ENCODE measurements at regions not wholly inside any gene's neighbourhood (a gene's known extent, or its start where the extent isn't known, plus 50 kb on each side); places are given as distances from the start of the nearest gene placed in this dataset.

GRCh38 chr22:48890693-48891554 lies 936.7 kb downstream of the BRD1 start:
- Mint-ChIP-seq H3K4me1 (no peaks in the 10 kb centered on the region), H3K36me3 (ENCODE audit: low read depth) (no peaks in the 10 kb centered on the region), H3K27ac (ENCODE audit: unreplicated experiment) (no peak overlapping the region), H3K9me3 (no peaks in the 10 kb centered on the region), H3K27me3 (ENCODE audit: low read depth) (no peaks in the 10 kb centered on the region), H3K4me3 (no peak overlapping the region)
- TF ChIP-seq CTCF (conservative IDR thresholded peaks at IDR 0.05) = no peak
- no peak for DNase-seq (ENCODE audit: low read depth, low spot score)

- Mint-ChIP-seq H3K4me1 (no peaks in the 10 kb centered on the region), H3K4me3 (no peak overlapping the region), H3K27ac (ENCODE audit: unreplicated experiment) (no peak overlapping the region), H3K9me3 (no peaks in the 10 kb centered on the region), H3K27me3 (ENCODE audit: low read depth) (no peaks in the 10 kb centered on the region), H3K36me3 (ENCODE audit: low read depth) (no peaks in the 10 kb centered on the region)
- DNase-seq (ENCODE audit: low read depth, low spot score) = no peak
- no peak for TF ChIP-seq CTCF (conservative IDR thresholded peaks at IDR 0.05)
These were observed 937.6 kb downstream of the BRD1 start for GRCh38 chr22:48889887-48890692.

- no peaks in the 10 kb centered on the region for H3K36me3 Mint-ChIP-seq (ENCODE audit: low read depth)
- no peaks in the 10 kb centered on the region for H3K9me3 Mint-ChIP-seq
- H3K27me3 Mint-ChIP-seq (ENCODE audit: low read depth) = no peaks in the 10 kb centered on the region
- H3K4me1 Mint-ChIP-seq = peaks cover 2% of the 10 kb centered on the region
- H3K27ac Mint-ChIP-seq (ENCODE audit: unreplicated experiment) = no peak overlapping the region
- DNase-seq (ENCODE audit: low read depth, low spot score) = no peak
- H3K4me3 Mint-ChIP-seq = no peak overlapping the region
- no peak for TF ChIP-seq CTCF (conservative IDR thresholded peaks at IDR 0.05)
These were observed 938.4 kb downstream of the BRD1 start for GRCh38 chr22:48889209-48889830.

GRCh38 chr22:48888466-48889208 lies 939.0 kb downstream of the BRD1 start:
- Mint-ChIP-seq H3K9me3 (no peaks in the 10 kb centered on the region), H3K27ac (ENCODE audit: unreplicated experiment) (no peak overlapping the region), H3K27me3 (ENCODE audit: low read depth) (no peaks in the 10 kb centered on the region), H3K4me3 (no peak overlapping the region), H3K4me1 (peaks cover 8% of the 10 kb centered on the region), H3K36me3 (ENCODE audit: low read depth) (no peaks in the 10 kb centered on the region)
- no peak for TF ChIP-seq CTCF (conservative IDR thresholded peaks at IDR 0.05)
- DNase-seq (ENCODE audit: low read depth, low spot score) = no peak

Data from neural crest cell (in vitro differentiated cells).